NCI-H2107 treated with DMSO at 0.1 percent for 48 hours (cell line): ENCODE measurements at regions not wholly inside any gene's neighbourhood (a gene's known extent, or its start where the extent isn't known, plus 50 kb on each side); places are given as distances from the start of the nearest gene placed in this dataset.

ENCODE experiments used
- DNase-seq: peaks from one replicate; lab custom pipeline; 2025; ENCODE audit not compliant: unreplicated experiment; lab: John Stamatoyannopoulos, UW

DNA sequence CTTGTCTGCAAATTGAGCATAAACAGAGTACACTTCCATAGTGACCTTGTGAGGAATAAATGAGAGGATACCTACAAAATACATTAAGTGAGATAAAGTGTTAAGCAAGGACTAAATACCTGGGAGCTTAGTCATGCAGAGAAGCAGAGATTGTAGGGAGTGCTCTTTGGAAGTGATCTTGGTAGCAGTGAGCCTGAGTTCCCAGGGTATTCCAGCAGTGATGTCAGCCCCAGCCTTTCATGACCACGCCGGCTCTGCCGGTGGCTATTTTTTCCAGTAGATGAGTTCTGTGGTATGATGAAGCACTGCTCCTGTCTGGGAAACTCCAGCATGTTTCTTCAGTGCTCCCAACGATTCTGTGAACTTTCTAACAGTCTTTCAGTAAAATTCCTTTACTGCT, 391.5 kb upstream of the IGFBP7 start:
- no peak for DNase-seq

DNA sequence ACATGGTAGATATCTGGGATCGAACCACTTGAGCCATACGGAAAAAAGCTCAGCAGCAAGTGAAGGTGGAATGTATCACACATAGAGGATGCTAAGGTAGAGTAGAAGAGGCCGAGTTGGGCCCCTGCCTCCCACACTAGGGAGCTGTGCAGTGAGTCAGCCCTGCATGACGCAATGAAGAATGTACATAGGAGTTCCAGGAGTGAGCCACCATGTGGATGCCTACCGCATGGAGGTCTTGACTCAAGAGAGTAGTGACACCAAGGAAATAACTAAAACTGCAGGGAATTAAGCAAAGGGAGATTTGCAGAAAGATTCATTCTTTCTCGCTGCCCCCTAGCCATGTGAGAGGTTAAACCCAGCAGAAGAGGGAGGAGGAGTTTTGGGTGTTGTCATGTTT, 389.6 kb upstream of the IGFBP7 start:
- no peak for DNase-seq

DNA sequence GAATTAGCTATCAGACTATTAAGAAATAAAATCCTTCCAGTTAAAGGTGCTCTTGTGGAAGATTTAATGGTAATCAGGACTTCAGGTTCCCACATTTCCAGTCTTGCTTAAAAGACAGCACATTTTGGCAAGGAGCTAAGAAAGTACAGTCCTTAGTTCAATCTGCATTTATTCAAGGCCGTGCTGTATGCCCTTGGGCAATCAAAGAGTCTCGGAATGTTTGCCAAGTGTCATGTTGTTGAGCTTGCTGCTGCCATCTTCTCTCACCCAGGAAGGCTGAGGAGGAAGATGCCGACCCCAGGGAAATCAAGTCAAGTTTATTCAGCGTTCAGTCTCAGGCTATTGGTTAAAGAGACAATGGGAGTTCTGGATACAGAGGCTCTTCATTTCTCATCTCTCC, 388.1 kb upstream of the IGFBP7 start:
- DNase-seq, result no peak

DNA sequence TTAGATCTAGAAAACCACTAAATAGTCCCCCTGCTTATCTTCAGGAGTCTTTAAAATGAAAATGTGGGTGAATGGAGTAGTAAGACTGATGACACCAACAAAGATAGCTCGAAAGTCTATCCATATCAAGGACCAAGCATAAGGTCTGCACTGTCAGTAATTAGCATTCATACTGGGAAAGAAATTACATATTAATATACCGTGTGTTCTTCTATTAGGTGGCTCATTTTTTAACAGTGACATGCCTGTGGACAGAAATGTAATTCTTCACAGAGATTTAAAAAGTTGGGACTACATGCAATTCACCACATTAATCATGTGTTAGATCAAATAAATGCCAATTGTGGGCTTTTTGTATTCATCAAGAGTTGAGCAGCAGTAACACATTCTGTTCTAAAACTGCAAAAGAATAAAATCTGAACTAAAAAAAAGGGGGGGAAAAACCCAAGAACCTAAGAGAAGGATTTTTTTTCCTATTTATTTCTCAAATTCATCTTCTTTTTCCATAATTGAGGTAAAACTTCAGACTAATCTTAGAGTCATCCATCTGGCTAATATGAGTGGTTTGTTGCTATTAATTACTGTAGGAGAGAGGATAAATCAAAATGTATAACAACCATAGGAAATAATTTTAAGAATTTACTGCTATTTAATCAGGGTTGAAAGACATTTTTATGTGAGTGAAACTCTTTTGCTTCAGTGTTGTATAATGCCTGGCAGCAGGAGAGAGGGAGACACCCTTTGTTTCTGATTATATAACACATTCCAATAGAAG, 386.7 kb upstream of the IGFBP7 start:
- DNase-seq, result no peak

DNA sequence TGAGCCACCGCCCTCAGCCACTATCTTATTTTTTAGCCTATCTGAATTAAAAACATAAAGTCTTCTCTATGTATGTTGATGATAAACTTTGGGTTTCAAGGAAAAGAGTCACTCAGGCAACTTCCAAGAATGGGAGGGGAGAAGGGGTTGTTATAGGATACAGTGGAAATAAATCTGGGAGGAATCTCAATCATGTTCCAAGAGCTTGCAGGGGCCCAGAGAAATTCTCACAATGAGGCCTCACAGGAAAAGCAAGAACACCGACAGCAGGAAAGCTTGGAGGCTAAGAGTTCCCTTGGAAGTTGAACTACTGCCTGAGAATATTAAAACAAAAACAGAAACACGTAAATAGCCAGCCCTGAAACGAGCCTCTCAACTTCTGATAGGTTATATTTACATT, 384.6 kb upstream of the IGFBP7 start:
- no peak for DNase-seq

DNA sequence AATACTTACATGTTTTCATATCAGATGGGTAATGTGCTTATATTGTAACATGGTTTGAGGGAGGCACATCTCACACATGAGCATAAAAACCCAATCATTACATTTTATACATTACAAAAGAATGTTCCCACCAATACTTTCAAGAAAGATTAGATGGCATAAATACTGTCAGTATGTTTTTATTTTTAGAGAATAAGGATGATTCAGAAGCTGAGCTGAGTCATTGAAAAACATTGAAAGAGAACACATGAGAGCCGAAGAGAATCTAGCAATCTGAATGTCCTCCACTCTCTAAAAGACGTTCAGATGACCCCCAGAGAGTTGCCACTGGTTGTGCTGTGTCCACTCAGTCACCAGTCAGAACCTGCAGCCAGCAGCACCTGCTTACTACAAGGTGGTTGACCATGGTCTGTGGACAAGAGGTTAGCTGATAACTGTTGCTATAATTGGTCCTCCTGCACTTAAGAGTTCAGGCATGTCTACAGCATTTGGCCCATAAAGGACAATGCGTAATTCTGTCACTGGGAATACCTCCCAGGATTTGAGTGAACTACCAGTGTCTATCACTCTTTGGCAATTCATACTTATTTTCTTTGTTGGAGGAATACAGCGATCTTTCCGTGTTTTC, 382.2 kb upstream of the IGFBP7 start:
- no peak for DNase-seq

DNA sequence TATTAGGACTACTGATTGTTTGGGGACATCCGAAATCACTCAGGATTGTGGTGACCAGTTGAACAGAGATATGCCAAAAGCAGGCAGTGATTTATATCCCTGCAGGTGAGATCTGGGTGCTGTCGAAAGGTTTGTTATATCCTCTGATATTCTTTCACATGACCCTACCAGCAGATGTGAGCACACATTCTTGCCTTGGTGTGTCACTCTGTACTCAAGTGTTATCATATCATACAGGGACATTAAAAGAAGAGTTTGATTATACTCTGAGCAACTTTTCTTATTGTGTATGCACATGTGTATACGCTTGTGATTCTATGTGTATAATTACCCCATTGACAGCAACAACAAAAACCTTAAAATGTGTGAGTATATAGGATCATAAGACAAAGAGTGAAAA, 381.2 kb upstream of the IGFBP7 start:
- DNase-seq, result no peak

DNA sequence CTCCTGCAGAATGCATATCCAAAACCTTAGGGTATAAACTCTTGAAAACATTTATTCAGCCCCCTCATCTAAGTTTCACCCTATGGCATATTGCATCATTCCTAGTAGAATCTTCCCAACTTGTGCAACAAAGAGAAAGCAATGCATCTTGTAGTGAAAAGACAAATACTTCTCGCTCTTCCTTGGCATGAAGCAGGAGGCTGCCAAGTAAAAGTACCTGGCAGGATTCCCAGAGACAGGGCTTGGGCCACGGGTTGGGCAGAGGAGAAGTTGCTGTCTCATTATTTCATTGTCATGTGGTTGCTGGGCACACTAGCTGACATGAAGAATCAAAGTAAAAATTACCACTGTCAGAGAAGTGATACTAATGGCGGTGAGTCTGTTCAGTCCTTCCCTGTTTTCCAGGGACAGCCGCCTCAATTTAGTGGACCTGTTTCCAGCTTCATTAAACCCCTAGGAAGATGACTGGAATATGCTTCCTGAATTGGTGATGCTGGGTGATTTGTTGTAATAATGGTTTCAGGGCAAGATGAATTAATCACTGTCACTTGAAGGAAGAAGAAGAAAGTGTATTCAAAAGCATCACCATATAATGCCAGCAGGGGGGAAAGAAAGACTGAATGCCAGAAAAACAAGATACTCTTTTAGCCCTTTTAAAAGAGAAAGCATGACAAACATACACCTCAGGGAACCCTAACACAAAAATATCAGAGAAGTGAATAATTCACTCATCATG, 380.5 kb upstream of the IGFBP7 start:
- DNase-seq, result no peak

DNA sequence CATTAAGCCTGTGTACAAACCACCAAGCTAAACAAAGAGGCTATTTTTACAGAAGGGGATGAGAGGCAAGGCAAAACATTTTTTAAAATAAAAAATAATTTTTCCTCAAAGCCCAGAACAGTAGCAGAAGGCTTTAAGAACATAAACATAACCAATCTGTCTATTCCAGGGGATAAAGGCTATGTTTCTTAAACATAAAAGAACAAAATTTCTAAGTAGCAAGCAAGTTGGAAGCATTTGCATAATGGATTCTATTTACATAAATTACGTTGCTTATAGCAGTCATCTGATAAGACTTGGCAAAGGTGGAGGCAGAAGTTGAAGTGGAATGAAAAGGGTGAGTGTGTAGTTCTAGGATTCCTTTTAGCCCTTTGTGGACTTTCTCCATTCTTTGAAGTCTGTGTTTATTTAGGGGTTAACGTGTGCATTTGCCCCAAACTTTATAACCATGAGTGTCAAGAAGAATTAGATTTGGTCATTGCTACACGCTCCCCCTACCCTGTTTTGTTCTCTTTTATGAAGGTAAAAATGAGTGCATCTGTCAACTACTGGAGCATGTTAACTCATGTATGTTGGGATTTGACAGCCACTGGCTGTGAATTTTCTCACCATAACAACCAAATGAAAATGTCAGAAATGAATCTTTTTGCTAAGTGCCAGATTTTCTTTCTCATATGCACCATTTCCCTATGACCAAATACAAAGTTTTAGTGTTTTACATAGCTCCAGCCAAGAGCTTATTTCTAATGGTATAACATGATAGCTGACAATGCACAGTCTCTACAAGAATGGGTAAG, 378.4 kb upstream of the IGFBP7 start:
- no peak for DNase-seq

DNA sequence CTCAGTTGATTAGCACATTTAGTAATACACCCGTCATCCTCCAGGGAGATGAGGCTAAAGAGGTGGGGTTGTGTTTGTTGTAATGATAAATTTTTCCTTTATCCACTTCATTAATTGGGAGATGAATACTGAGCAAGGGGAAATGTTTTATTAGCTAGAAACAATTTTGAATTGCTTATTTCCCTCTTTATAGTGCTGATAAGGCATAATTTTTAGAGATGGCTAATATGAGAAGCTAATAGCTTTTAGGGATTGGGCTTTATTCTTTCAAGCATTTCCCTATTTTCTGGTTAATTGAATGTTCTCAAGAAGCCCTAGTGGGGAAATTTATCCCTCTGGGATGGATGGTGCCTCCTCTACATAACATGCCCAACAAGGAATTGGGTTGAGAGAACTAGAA, 365.2 kb upstream of the IGFBP7 start:
- no peak for DNase-seq

DNA sequence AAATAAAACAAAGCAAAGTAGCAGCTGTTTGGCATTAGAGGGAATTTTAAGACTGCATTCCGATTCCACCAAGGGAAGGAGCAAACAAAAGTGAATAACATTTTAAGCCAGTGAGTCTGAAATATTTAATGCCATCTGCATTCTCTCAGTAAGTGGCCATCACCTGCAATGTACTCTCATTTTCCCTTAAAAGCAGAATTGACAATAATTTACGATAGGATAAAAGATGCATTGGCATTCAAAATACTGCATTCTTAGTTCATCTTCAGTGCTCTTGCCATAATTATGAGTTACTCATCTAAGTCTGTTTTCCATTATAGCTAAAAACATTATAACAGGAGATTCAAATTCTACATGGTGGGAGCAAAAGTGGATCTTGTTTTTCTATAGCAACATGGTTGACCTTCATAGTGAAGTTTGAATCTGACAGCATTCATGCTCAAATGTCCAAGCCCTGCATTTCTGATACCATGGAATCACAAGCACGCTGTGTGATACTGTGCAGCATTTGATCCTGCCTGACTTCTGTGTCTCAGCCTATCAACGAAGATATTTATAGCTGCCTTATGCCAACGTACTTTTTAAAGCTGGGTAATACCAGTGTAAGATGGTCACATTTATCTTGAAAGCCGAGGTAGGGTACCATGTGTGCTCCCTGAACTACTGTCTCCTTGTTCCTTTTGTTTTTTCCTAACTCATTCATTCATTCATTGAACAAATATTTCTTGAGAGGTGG, 355.3 kb upstream of the IGFBP7 start:
- no peak for DNase-seq

DNA sequence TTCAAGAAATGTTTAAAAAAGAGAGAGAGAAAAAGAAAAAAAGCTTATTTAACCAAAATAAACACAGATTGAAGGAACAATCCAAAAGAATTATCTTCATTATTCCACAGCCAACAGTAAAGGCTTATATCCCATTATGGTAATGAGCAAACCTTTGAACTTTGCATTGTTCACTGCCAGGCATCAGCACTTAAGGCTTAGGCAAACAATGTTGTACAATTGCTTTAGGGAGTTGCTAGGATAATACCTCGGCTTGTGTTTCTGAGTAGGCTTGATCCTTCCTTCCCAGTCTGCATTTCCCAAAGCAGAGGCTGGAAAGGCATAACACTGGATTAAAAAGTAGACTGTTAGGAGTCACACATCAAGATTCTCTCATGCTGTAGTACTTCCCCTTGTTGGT, 352.7 kb upstream of the IGFBP7 start:
- no peak for DNase-seq

DNA sequence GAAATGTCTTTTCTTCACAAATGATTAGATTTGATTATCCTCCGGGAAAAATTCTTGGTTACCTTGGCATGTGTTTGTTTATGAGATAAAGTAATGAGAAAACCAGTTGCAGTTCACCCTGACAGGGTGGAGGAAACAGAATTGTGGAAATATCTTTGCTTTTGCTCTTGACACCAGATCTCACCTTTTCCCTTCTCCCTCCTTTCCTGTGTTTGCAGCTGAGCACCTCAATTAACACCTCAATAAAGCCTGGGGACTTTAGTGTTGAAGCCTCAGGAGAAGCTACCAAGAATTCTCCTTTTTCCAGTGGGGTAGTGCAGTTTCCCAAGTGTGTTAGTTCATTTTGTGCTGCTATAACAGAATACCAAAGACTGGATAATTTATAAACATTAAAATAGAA, 350.8 kb upstream of the IGFBP7 start:
- no peak for DNase-seq

DNA sequence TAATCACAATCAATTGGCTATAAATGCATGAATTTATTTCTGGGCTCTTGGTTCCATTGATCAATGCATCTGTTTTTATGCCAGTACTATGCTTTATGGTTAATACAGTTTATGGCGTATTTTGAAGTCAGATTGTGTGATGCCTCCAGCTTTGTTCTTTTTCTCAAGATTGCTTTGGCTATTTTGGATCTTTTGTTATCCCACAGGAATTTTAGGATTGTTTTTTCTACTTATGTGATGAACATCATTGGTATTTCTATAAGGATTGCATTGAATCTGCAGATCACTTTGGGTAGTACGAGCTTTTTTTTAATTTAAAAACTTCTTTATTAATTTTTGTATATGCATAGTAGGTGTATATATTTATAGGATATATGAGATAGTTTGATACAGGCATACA, 338.7 kb upstream of the IGFBP7 start:
- DNase-seq, result no peak

DNA sequence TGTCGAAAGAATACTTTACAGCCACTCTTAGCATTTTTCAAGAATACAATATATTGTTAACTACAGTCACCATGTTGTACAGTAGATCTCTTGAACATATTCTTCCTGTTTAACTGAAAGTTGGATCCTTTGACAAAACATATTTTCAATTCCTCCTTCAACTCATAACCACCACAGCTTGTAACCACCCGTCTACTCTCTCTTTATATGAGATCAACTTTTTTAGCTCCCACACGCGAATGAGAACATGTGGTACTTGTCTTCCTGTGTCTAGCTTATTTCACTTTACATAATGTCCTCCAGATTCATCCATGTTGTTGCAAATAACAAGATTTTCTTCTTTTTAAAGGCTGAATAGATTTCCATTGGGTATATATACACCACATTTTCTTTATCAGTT, 338.3 kb upstream of the IGFBP7 start:
- no peak for DNase-seq

DNA sequence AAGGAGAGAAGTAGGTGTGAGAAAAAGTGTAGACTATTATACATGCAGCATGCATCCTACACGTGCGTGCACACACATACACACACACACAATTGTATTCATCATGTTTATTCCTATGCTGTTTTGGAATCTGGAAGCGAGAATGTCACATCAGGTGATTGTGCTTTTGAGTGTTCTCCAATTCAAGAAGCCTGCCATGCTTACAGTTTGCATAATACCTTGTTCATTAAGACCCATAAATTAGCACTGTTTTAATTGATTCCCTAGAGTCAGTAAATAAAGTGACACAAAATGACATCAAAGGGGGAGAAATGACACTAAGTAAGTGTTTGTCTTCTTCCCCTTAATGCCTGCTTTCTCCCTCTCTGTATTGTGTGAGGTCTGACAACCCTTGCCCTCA, 336.1 kb upstream of the IGFBP7 start:
- no peak for DNase-seq

DNA sequence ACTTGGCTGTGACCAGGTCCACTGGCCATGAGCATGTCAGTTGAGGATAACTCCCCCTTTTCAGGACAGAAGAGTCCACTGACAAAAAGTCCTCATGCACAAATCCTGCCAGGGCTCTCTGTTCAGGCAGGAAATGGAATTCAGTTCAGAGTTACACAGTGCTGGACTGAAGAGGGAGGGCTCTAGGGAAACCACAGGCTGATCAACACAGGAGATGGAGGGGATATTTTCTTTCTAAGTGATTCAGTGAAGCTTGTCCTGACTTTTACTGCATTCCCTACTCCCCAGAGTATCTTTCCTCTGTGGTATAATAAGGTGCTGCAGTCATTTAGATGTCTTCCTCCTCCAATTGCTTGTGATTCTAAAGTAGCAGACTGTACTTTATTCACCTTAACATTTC, 335.5 kb upstream of the IGFBP7 start:
- no peak for DNase-seq

DNA sequence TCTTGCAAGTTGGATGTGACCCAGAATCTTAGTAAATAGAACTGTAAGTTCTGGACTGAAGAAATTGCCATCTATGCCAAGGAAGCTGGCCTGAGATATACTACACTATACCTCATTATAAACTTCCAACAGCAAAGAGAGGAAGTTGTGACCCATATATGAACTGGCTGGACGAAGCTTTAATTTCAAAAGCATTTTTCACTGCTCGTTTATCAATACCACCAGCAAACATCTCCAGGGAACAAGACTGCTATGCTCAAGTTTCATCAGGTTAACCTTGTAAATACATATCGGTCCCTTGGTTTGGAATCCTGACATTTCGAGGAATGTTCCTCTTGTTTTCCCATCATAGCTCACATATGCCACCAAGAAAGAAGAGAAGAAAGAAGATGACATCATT, 334.5 kb upstream of the IGFBP7 start:
- DNase-seq, result no peak

DNA sequence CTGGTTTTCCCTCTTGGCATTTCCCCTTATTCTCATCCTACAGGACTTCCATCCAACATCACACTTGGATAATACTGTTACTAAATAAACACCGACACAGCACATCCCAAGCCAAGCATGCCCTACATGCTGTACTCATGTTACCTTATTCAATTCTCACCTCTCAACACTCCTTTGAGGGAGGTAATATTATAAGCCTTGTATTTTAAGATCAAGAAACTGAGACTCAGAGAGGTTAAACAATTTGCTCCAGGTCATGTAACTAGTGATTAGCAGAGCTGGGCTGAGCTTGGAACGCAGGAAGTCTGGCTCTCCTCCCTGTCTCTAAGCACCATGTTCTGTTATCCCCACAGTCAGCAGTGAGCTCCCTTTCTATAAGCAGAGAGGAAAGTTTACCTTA, 333.6 kb upstream of the IGFBP7 start:
- no peak for DNase-seq

DNA sequence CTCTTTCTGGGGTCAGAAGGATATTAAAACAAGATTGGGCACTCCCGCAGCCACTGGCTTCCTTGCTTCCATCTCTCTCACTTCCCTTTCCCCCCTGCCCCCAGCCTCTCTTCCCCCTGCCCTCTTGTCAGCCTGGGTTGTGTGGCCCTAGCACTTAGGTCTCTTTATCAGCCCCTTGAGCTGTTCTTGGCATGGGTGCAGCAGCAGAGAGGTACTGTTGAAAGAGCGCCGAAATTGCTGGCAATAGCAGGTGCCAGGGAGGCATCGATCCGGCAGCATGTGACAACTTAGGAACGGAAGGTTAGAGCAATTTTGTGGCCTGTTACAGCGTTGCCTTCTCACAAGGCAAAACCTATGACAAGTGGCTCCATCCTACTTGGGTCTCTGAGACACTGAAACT, 333.1 kb upstream of the IGFBP7 start:
- DNase-seq, result no peak

DNA sequence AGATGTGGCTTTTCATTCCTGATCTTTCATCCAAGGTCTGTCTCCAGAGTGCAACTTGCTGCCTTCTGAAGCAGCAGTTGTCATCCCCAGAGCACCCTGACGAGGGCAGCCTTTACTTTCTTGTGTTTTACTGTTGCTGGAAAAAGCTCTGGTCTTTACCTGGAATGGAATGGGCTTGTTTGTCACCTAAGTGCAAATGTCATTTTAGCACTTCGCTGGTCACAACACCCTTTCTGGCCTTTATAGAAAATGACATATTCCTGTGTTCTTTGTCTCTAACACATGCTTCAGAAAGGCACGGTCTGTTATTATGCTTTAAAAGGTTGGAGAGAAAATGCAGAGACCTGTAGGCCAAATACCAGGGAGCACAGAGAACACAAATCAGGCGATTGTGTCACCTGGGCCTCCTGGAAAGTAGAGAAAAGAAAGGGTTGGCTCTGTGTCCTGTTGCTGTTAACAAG, 332.7 kb upstream of the IGFBP7 start:
- no peak for DNase-seq
